GM18498 (cell line): ENCODE measurements at regions not wholly inside any gene's neighbourhood (a gene's known extent, or its start where the extent isn't known, plus 50 kb on each side); places are given as distances from the start of the nearest gene placed in this dataset.

ENCODE experiments used
- ATAC-seq: cut with Tn5 transposase; IDR thresholded peaks from one replicate; pipeline ENCODE4 v1.9.1; 2021; ENCODE audit warnings: mild to moderate bottlenecking, moderate library complexity; ENCODE audit not compliant: unreplicated experiment

DNA sequence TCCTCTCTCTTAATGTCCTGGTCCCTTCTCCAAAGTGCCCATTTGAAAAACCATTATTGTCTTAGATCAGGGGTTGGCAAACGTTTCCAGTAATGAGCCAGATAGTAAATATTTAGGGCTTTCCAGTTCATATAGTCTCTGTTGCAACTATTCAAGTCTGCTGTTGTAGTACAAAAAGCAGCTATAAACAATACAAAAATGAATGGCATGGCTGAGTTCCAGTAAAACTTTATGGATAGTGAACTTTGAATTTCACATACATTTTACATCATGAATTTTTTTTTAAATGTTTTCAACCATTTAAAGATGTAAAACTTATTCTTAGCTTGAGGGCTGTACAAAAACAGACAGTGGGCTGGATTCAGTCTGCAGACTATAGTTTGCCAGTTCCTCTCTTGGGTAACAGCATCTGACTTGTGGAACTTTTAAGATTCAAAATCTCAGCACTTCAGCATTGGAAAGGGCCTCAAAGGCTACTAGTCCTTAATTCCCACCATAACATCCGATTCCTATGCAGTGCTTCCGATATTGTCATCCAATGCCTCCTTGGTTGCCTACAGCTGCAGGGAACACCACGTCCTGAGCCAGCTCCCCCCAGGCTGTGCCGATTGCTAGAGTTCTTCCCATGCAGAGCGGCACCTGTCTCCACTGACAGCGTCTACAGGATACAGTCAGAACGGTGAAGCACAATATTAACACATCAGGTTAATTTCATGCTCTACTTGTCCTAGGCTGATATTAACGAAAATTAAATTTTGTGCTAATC lies 65.6 kb upstream of the E2F8 start:
- ATAC-seq = no peak

DNA sequence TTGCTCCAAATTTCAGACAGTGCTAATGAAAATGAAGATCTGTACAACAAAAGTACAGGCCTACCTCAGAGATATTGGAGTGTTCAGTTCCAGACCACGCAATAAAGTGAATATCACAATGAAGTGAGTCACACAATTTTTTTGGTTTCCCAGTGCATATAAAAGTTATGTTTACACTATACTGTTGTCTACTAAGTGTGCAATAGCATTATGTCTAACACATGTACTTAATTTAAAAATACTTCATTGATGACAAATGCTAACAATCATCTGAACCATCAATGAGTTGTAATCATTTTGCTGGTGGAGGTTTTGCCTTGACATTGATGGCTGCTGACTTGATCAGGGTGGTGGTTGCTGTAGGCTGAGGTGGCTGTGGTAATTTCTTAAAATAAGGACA lies 60.6 kb upstream of the E2F8 start:
- ATAC-seq = no peak

DNA sequence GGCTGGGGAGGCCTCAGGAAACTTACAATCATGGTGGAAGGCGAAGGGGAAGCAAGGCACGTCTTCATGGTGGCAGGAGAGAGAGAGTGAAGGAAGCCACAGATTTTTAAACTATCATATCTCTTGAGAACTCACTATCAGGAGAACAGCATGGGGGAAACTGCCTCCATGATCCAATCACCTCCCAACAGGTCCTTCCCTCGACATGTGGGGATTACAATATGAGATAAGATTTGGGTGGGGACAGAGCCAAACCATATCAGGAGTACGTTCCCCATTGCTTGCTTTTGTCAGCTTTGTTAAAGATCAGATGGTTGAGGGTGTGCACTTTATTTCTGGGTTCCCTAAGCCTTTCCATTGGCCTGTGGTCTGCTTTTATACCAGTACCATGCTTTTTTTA lies 53.7 kb upstream of the E2F8 start:
- no peak for ATAC-seq

DNA sequence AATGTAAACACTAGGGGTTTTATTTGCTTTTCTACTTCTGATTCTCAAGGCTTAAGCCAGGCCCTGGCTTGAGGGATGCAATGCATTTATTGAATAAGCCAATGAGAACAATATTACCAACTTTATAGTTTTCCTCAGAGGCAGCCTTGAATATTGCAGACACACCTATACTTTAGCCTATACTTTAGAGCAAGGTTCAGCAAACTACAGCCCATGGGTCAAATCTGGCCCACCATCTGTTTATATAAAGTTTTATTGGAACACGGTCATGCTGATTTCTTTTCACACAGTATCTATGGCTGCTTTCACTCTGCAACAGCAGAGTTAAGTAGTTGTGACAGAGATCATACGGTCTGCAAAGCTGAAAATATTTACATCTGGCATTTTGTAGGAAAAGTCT lies 50.3 kb upstream of the E2F8 start:
- ATAC-seq = no peak
